ENCODE measurements at regions not wholly inside any gene's neighbourhood (a gene's known extent, or its start where the extent isn't known, plus 50 kb on each side); places are given as distances from the start of the nearest gene placed in this dataset.

GRCh38 chr4:138670681-138671080, 344.9 kb upstream of the NOCT start:
- TF ChIP-seq TAF1 (IDR thresholded peaks at IDR 0.05; ENCODE audit: low read depth, low read length), result no peak
- no peak for TF ChIP-seq POLR2A (IDR thresholded peaks at IDR 0.05; ENCODE audit: low read depth, low read length)
- no peak for TF ChIP-seq POLR2AphosphoS5 (IDR thresholded peaks at IDR 0.05; ENCODE audit: low read depth, low read length)

Measured in GM12891 (cell line).